ENCODE measurements at regions not wholly inside any gene's neighbourhood (a gene's known extent, or its start where the extent isn't known, plus 50 kb on each side); places are given as distances from the start of the nearest gene placed in this dataset.

DNA sequence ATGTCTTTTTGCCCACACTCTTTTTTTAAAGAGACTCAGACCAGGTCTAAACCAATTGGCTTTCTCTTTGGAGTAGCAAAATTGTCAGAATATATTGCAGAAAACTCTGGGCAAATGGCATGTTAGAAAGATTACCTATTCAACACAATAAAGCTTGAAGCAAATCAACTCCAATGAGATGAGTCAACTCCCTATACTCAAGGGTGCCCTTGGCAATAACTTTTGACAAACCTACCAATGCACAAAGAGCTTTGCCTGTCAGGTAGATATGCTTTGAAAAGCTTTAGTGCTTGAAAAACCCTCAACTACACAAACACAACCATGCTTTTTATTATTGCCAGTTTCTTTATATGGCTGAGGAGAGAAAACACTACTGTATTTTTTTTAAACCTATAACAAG, 137.7 kb upstream of the GRM7 start:
- Histone ChIP-seq H3K36me3 (ENCODE audit: control insufficient read depth in 2 of 2, extremely low read depth in 1 of 2, insufficient read depth in 2 of 2, low read length in 2 of 2) (no peaks in the 10 kb centered on the region), H3K4me3 (replicated peaks in 1 of 3; ENCODE audit: insufficient read depth in 1 of 3, low read depth in 1 of 3, low read length in 3 of 3) (no peak overlapping the region), H3K9ac (replicated peaks; ENCODE audit: extremely low read depth, insufficient read depth, low read length) (no peak overlapping the region), H3K4me2 (ENCODE audit: insufficient read depth, low read length) (no peak overlapping the region), H3K9me1 (replicated peaks; ENCODE audit: control insufficient read depth, extremely low read depth, insufficient read depth, low read length) (no peaks in the 10 kb centered on the region), H3K27me3 (ENCODE audit: control insufficient read depth in 2 of 2, insufficient read depth in 2 of 2, low read length in 2 of 2) (no peaks in the 10 kb centered on the region), H3K9me3 (replicated peaks; ENCODE audit: control insufficient read depth, insufficient read depth, low read length) (peaks cover 2% of the 10 kb centered on the region), H2AFZ (ENCODE audit: low read depth, low read length) (no peak overlapping the region), H3K79me2 (ENCODE audit: control insufficient read depth, insufficient read depth, low read length) (no peaks in the 10 kb centered on the region), H3K27ac (ENCODE audit: insufficient read depth, low read depth, low read length) (no peak overlapping the region), H3K4me1 (ENCODE audit: control insufficient read depth, extremely low read depth, insufficient read depth, low read length) (no peaks in the 10 kb centered on the region), H4K20me1 (replicated peaks; ENCODE audit: control insufficient read depth, extremely low read depth, insufficient read depth, low read length) (no peaks in the 10 kb centered on the region)
- BruUV-seq (replicated peaks): no TSS peak
- DNase-seq (ENCODE audit: low read depth, low spot score) (no peak), FAIRE-seq (no peak)
- CTCF ChIA-PET: interaction anchor here (1.3 kb wide), 1 partner anchor 15 kb away, joined by 3 read pairs; no protein-coding TSS in a partner anchor
- dilution Hi-C loops (cut with MboI; ENCODE audit: extremely low pct_ligation_motif_present, low sequenced_read_pairs) (no loop called here), intact Hi-C loops (cut with micrococcal nuclease) (no loop called here)
- TF ChIP-seq POLR2AphosphoS5 (IDR thresholded peaks at IDR 0.05; ENCODE audit: insufficient read depth, low read depth, low read length): no peak
- no peak for TF ChIP-seq EZH2 (IDR thresholded peaks at IDR 0.05; ENCODE audit: borderline replicate concordance, low read depth, low read length, severe bottlenecking)
- TF ChIP-seq, protein P1, sequence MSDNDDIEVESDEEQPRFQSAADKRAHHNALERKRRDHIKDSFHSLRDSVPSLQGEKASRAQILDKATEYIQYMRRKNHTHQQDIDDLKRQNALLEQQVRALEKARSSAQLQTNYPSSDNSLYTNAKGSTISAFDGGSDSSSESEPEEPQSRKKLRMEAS (IDR thresholded peaks at IDR 0.05; ENCODE audit: insufficient read depth, insufficient read length): no peak
- TF ChIP-seq JUN (IDR thresholded peaks at IDR 0.05; ENCODE audit: borderline replicate concordance, insufficient read depth, insufficient read length, low read depth): no peak
- TF ChIP-seq, protein P2, sequence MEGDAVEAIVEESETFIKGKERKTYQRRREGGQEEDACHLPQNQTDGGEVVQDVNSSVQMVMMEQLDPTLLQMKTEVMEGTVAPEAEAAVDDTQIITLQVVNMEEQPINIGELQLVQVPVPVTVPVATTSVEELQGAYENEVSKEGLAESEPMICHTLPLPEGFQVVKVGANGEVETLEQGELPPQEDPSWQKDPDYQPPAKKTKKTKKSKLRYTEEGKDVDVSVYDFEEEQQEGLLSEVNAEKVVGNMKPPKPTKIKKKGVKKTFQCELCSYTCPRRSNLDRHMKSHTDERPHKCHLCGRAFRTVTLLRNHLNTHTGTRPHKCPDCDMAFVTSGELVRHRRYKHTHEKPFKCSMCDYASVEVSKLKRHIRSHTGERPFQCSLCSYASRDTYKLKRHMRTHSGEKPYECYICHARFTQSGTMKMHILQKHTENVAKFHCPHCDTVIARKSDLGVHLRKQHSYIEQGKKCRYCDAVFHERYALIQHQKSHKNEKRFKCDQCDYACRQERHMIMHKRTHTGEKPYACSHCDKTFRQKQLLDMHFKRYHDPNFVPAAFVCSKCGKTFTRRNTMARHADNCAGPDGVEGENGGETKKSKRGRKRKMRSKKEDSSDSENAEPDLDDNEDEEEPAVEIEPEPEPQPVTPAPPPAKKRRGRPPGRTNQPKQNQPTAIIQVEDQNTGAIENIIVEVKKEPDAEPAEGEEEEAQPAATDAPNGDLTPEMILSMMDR (IDR thresholded peaks at IDR 0.05; ENCODE audit: extremely low read depth in 1 of 2, insufficient read depth in 1 of 2, low read depth in 1 of 2, low read length in 2 of 2): no peak
- no peak for TF ChIP-seq MYC (IDR thresholded peaks at IDR 0.05; ENCODE audit: low read depth, low read length)
- no peak for TF ChIP-seq GATA2 (IDR thresholded peaks at IDR 0.05; ENCODE audit: insufficient read depth, insufficient read length, low read depth, low read length)
- no peak for TF ChIP-seq FOS (IDR thresholded peaks at IDR 0.05; ENCODE audit: borderline replicate concordance, insufficient read depth, low read length)
- TF ChIP-seq POLR2A (IDR thresholded peaks at IDR 0.05; ENCODE audit: low read depth, low read length): no peak
- POLR2A ChIA-PET: no interaction called here

All from endothelial cell of umbilical vein (primary cell).